HCT116 (cell line): ENCODE measurements at regions not wholly inside any gene's neighbourhood (a gene's known extent, or its start where the extent isn't known, plus 50 kb on each side); places are given as distances from the start of the nearest gene placed in this dataset.

Experiments used
- ATAC-seq: fragments of 200-7000 bp; cut with Tn5 transposase; 2 replicates; pipeline ENCODE4 v1.9.1; 2020; ENCODE audit warnings: mild to moderate bottlenecking, moderate library complexity
- BruUV-seq: library from RNA; stranded (reverse); fragments of 400-500 nt; replicated peaks from 2 replicates; lab custom pipeline; 2021; lab: Mats Ljungman, UMichigan
- CTCF ChIA-PET: fragments of 300-600 bp; sonication (Branson Sonifier 250); formaldehyde crosslinking; loops from one replicate; lab custom pipeline; 2021; ENCODE audit warnings: antibody characterized with exemption; lab: Charles Lee
- POLR2A ChIA-PET: fragments of 300-600, 350-600 bp; sonication (Branson Sonifier 250); formaldehyde crosslinking; loops from one replicate; lab custom pipeline; 2021; ENCODE audit warnings: antibody characterized with exemption; lab: Charles Lee
- RAD21 ChIA-PET, 2 experiments: fragments of 300-600 bp; sonication (Branson Sonifier 250); formaldehyde crosslinking; loops; one replicate each; lab custom pipeline; 2023; ENCODE audit warnings: low total read pairs in 2 of 2; ENCODE audit not compliant: uncharacterized antibody in 2 of 2, unreplicated experiment in 2 of 2, low non-redundant PET in 1 of 2; lab: Charles Lee
- DNase-seq: peaks from one replicate; pipeline ENCODE4 v3.0.0-alpha.2; 2010; ENCODE audit warnings: low read depth, low spot score
- H2AFZ ChIP-seq: fragments of 200-600 bp; shearing (Covaris generic), sonication (generic); 2 replicates; pipeline ENCODE4 v1.6.1; 2017; ENCODE audit warnings: low read depth, mixed run types, mixed read lengths, antibody characterized with exemption, low read length; ENCODE audit not compliant: poor library complexity, severe bottlenecking
- H3K27ac ChIP-seq: 2 replicates; pipeline ENCODE4 v1.5.1; 2012; ENCODE audit warnings: low read depth, low read length
- H3K27me3 ChIP-seq: fragments of 200-600 bp; sonication (generic); 2 replicates; pipeline ENCODE4 v1.6.1; 2016; ENCODE audit warnings: mixed run types, low read length, mixed read lengths; ENCODE audit not compliant: insufficient read depth
- H3K36me3 ChIP-seq, 2 experiments: fragments of 200-500 bp in 1 of 2; fragments of 200-600 bp in 1 of 2; sonication (Bioruptor generic) in 1 of 2; sonication (generic) in 1 of 2; 2 replicates each; pipeline versions ENCODE4 v1.5.1 to v1.6.1; 2014 to 2016; ENCODE audit warnings: low read length in 2 of 2, inconsistent platforms in 1 of 2, mixed read lengths in 1 of 2, mixed run types in 1 of 2; ENCODE audit not compliant: insufficient read depth in 2 of 2, control insufficient read depth in 1 of 2
- H3K4me1 ChIP-seq, 2 experiments: fragments of 200-600 bp in 1 of 2; sonication (generic) in 1 of 2; 2 replicates each; pipeline versions ENCODE4 v1.5.1 to v1.6.1; 2012 to 2017; ENCODE audit warnings: low read length in 2 of 2, inconsistent platforms in 1 of 2, mild to moderate bottlenecking in 1 of 2, mixed read lengths in 1 of 2, mixed run types in 1 of 2, moderate library complexity in 1 of 2; ENCODE audit not compliant: insufficient read depth in 2 of 2, control insufficient read depth in 1 of 2
- H3K4me2 ChIP-seq: fragments of 200-600 bp; sonication (generic); 2 replicates; pipeline ENCODE4 v1.6.1; 2017; ENCODE audit warnings: mixed run types, low read length, mixed read lengths
- H3K4me3 ChIP-seq, 2 experiments: fragments of 200-600 bp in 1 of 2; sonication (generic) in 1 of 2; replicated peaks in 1 of 2; 2 replicates each; pipeline ENCODE4 v1.5.1; 2011 to 2016; ENCODE audit warnings: low read length in 2 of 2, control low read depth in 1 of 2, low read depth in 1 of 2, mild to moderate bottlenecking in 1 of 2, mixed read lengths in 1 of 2, mixed run types in 1 of 2
- H3K79me2 ChIP-seq: fragments of 200-600 bp; sonication (generic); 2 replicates; pipeline ENCODE4 v1.6.1; 2017; ENCODE audit warnings: mild to moderate bottlenecking, mixed run types, low read length, moderate library complexity, mixed read lengths; ENCODE audit not compliant: insufficient read depth
- H3K9ac ChIP-seq: fragments of 200-600 bp; sonication (generic); 2 replicates; pipeline ENCODE4 v1.6.1; 2016; ENCODE audit warnings: low read length, mixed read lengths
- H3K9me2 ChIP-seq: fragments of 200-600 bp; sonication (generic), shearing (Covaris generic); 2 replicates; pipeline ENCODE4 v1.6.1; 2017; ENCODE audit warnings: mixed run types, mild to moderate bottlenecking, moderate library complexity; ENCODE audit not compliant: insufficient read depth
- H3K9me3 ChIP-seq, 2 experiments: fragments of 200-500 bp in 1 of 2; fragments of 200-600 bp in 1 of 2; sonication (Bioruptor generic) in 1 of 2; sonication (generic) in 1 of 2; 2 replicates each; pipeline ENCODE4 v1.6.1; 2014 to 2017; ENCODE audit warnings: low read length in 2 of 2, mixed read lengths in 2 of 2, inconsistent platforms in 1 of 2, low read depth in 1 of 2, mild to moderate bottlenecking in 1 of 2, mixed run types in 1 of 2, moderate library complexity in 1 of 2; ENCODE audit not compliant: control insufficient read depth in 1 of 2, insufficient read depth in 1 of 2
- H4K20me1 ChIP-seq: fragments of 200-600 bp; sonication (generic), shearing (Covaris generic); 2 replicates; pipeline ENCODE4 v1.6.1; 2017; ENCODE audit warnings: mixed run types, mild to moderate bottlenecking, moderate library complexity; ENCODE audit not compliant: insufficient read depth
- ATF3 ChIP-seq: IDR thresholded peaks from 2 replicates; pipeline ENCODE4 v1.6.1; 2012
- CTCF ChIP-seq, 3 experiments: fragments of 200-600 bp in 1 of 3; sonication (generic) in 1 of 3; IDR thresholded peaks in 2 of 3; conservative IDR thresholded peaks in 1 of 3; 2 replicates each; pipeline ENCODE4 v1.5.1; 2012 to 2017; ENCODE audit warnings: low read depth in 2 of 3, low read length in 2 of 3, antibody characterized with exemption in 1 of 3, borderline replicate concordance in 1 of 3, control low read depth in 1 of 3, mild to moderate bottlenecking in 1 of 3, mixed read lengths in 1 of 3, mixed run types in 1 of 3, moderate library complexity in 1 of 3; ENCODE audit not compliant: insufficient read depth in 1 of 3
- EGR1 ChIP-seq: IDR thresholded peaks from 2 replicates; pipeline ENCODE4 v1.6.1; 2012; ENCODE audit warnings: low read depth
- EZH2phosphoT487 ChIP-seq: fragments of 200-600 bp; IDR thresholded peaks from 2 replicates; pipeline ENCODE4 v1.6.1; 2018; ENCODE audit warnings: antibody characterized with exemption, borderline replicate concordance
- JUND ChIP-seq: IDR thresholded peaks from 2 replicates; pipeline ENCODE4 v1.6.1; 2012
- POLR2A ChIP-seq: IDR thresholded peaks from 2 replicates; pipeline ENCODE4 v1.7.0; 2011; ENCODE audit warnings: borderline replicate concordance; ENCODE audit not compliant: insufficient read depth, insufficient read length; ENCODE audit errors: extremely low read depth
- POLR2AphosphoS5 ChIP-seq: IDR thresholded peaks from 2 replicates; pipeline ENCODE4 v1.6.1; 2011; ENCODE audit warnings: mild to moderate bottlenecking, low read depth, low read length, moderate library complexity
- RAD21 ChIP-seq: IDR thresholded peaks from 2 replicates; pipeline ENCODE4 v1.6.1; 2012; ENCODE audit warnings: low read depth, mild to moderate bottlenecking
- REST ChIP-seq: IDR thresholded peaks from 2 replicates; pipeline ENCODE4 v1.6.1; 2012; ENCODE audit warnings: low read depth
- SIN3A ChIP-seq: IDR thresholded peaks from 2 replicates; pipeline ENCODE4 v1.6.1; 2012; ENCODE audit warnings: low read depth
- SRF ChIP-seq: IDR thresholded peaks from 2 replicates; pipeline ENCODE4 v1.6.1; 2012; ENCODE audit warnings: low read depth
- TCF7L2 ChIP-seq: IDR thresholded peaks from 2 replicates; pipeline ENCODE4 v1.7.0; 2011; ENCODE audit warnings: borderline replicate concordance, inconsistent platforms; ENCODE audit not compliant: insufficient read depth, insufficient read length; ENCODE audit errors: extremely low read depth
- YY1 ChIP-seq: IDR thresholded peaks from 2 replicates; pipeline ENCODE4 v1.6.1; 2011; ENCODE audit warnings: low read length, low read depth, moderate library complexity, mild to moderate bottlenecking; ENCODE audit not compliant: insufficient replicate concordance; ENCODE audit errors: extremely low read depth
- ZFX ChIP-seq: fragments of 450-650 bp; IDR thresholded peaks from 2 replicates; pipeline ENCODE4 v1.6.1; 2017
- intact Hi-C: fragments of 100-400 bp; cut with micrococcal nuclease; formaldehyde crosslinking; loops from 2 replicates; pipeline ENCODE4 v1.10.0; 2022

GRCh38 chr11:21675049-21675616 lies 517.8 kb upstream of the ANO5 start (continued):
- no peak for TF ChIP-seq REST
- no peak for TF ChIP-seq POLR2AphosphoS5
- no peak for TF ChIP-seq EZH2phosphoT487

GRCh38 chr11:21687643-21688042 lies 505.2 kb upstream of the ANO5 start:
- no peaks in the 10 kb centered on the region for H4K20me1 ChIP-seq
- no peak overlapping the region for H2AFZ ChIP-seq
- H3K4me1 ChIP-seq, result no peaks in the 10 kb centered on the region
- RAD21 ChIA-PET, result no interaction called here
- intact Hi-C loops, result no loop called here
- no peak overlapping the region for H3K4me3 ChIP-seq
- POLR2A ChIA-PET, result no interaction called here
- no peak for ATAC-seq
- no peak overlapping the region for H3K27ac ChIP-seq
- H3K9ac ChIP-seq, result no peak overlapping the region
- no TSS peak for BruUV-seq
- no peaks in the 10 kb centered on the region for H3K36me3 ChIP-seq
- DNase-seq, result no peak
- CTCF ChIA-PET, result no interaction called here
- H3K9me3 ChIP-seq, result peaks cover 5 to 22% of the 10 kb centered on the region in 2 experiments; a peak in 3 of 4 replicates
- H3K27me3 ChIP-seq, result no peaks in the 10 kb centered on the region
- H3K9me2 ChIP-seq, result no peaks in the 10 kb centered on the region
- H3K79me2 ChIP-seq, result no peaks in the 10 kb centered on the region
- H3K4me2 ChIP-seq, result no peak overlapping the region
- TF ChIP-seq CTCF (IDR thresholded peaks at IDR 0.05 in 2 of 3, conservative IDR thresholded peaks at IDR 0.05 in 1 of 3; ENCODE audit: borderline replicate concordance in 1 of 3, insufficient read depth in 1 of 3, low read depth in 2 of 3, low read length in 2 of 3) (no peak), ATF3 (no peak), TCF7L2 (no peak), POLR2A (no peak), JUND (no peak), YY1 (no peak), EGR1 (no peak), SIN3A (no peak), POLR2AphosphoS5 (no peak), SRF (no peak), RAD21 (no peak), REST (no peak), EZH2phosphoT487 (no peak), ZFX (no peak)
